ENCODE measurements at regions not wholly inside any gene's neighbourhood (a gene's known extent, or its start where the extent isn't known, plus 50 kb on each side); places are given as distances from the start of the nearest gene placed in this dataset.

GRCh38 chr12:125229878-125230530 is 164.8 kb downstream of the AACS start:
- no peak for DNase-seq (ENCODE audit: low read depth)
- no peak overlapping the region for H3K4me3 ChIP-seq (ENCODE audit: control insufficient read depth, low read depth, low read length)
- no peak for TF ChIP-seq CTCF (IDR thresholded peaks at IDR 0.05; ENCODE audit: control insufficient read depth, insufficient read depth, low read depth, low read length, missing control alignments)

GRCh38 chr12:125233319-125233718 is 168.1 kb downstream of the AACS start:
- DNase-seq (ENCODE audit: low read depth): no peak
- no peak overlapping the region for H3K4me3 ChIP-seq (ENCODE audit: control insufficient read depth, low read depth, low read length)
- no peak for TF ChIP-seq CTCF (IDR thresholded peaks at IDR 0.05; ENCODE audit: control insufficient read depth, insufficient read depth, low read depth, low read length, missing control alignments)

DNA sequence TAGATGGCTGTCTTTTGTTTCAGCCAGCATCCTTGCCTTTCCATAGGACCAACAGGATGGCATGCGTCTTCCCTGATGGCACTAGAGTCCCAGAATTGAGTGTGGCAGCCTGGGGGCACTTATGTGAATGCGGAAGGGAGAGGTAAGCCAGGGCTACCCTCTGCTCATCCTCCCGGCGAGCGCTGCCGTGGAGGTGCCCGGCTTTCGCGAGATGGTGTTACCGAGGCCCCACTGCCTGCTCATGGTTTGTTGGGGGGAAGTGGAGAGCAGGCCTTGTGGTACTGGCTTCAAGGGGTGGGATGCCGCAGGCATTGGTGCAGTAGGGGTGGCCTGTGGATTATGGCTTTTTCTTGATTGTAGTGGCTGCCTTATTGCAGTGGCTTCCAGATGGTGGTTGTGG is 174.3 kb downstream of the AACS start:
- no peak for TF ChIP-seq CTCF (IDR thresholded peaks at IDR 0.05; ENCODE audit: control insufficient read depth, insufficient read depth, low read depth, low read length, missing control alignments)
- H3K4me3 ChIP-seq (ENCODE audit: control insufficient read depth, low read depth, low read length): no peak overlapping the region
- no peak for DNase-seq (ENCODE audit: low read depth)

GRCh38 chr12:125240717-125241116 is 175.5 kb downstream of the AACS start:
- no peak overlapping the region for H3K4me3 ChIP-seq (ENCODE audit: control insufficient read depth, low read depth, low read length)
- no peak for DNase-seq (ENCODE audit: low read depth)
- TF ChIP-seq CTCF (IDR thresholded peaks at IDR 0.05; ENCODE audit: control insufficient read depth, insufficient read depth, low read depth, low read length, missing control alignments): no peak

DNA sequence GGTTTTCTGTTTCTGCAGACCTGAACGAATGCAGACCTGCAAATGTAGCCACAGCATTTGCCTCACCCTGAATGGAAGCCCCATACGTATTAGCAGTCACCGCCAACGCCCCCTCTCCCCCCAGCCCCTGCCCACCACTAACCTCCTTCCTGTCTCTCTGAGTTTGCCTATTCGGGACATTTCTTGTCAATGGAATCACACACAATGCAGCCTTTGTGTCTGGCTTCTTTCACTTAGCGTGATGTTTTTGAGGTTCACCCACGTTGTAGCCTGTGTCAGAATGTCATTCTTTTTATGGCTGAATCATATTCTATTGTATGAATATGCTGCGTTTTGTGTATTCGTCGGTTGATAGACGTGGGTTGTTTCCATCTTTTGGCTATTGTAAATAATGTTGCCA is 178.6 kb downstream of the AACS start:
- no peak for DNase-seq (ENCODE audit: low read depth)
- TF ChIP-seq CTCF (IDR thresholded peaks at IDR 0.05; ENCODE audit: control insufficient read depth, insufficient read depth, low read depth, low read length, missing control alignments): no peak
- no peak overlapping the region for H3K4me3 ChIP-seq (ENCODE audit: control insufficient read depth, low read depth, low read length)

- TF ChIP-seq CTCF (IDR thresholded peaks at IDR 0.05; ENCODE audit: control insufficient read depth, insufficient read depth, low read depth, low read length, missing control alignments): no peak
- H3K4me3 ChIP-seq (ENCODE audit: control insufficient read depth, low read depth, low read length): no peak overlapping the region
- no peak for DNase-seq (ENCODE audit: low read depth)
Measured at GRCh38 chr12:125244338-125244737, 179.1 kb downstream of the AACS start.
